ENCODE measurements at regions not wholly inside any gene's neighbourhood (a gene's known extent, or its start where the extent isn't known, plus 50 kb on each side); places are given as distances from the start of the nearest gene placed in this dataset.

DNA sequence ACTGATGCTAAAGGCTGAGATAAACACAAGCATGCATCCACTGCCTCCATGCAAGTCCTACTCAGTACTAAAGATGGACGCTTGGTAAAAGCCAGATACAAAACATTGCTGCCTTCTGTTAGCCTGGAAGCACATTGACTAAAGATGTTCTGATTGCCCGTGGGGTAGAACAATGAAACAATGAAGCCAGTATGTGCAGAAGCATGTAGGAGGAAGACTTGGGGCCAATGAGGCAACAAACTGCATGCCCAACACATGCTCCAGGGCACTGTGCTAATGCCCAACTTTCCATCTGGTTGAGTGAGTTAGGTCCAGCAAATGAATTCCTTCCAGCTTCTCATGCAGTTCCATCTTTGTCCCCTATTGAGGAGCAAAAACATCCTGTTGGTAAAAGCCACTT is 1245.5 kb downstream of the GATA3 start:
- ChIA-PET CTCF (no interaction called here), RAD21 (ENCODE audit: low non-redundant PET in 1 of 2, low total read pairs in 2 of 2, uncharacterized antibody in 2 of 2, unreplicated experiment in 2 of 2) (no interaction called here), POLR2A (no interaction called here)
- no peak overlapping the region for H3K9ac ChIP-seq (ENCODE audit: low read length)
- H3K9me3 ChIP-seq (ENCODE audit: control insufficient read depth in 1 of 2, insufficient read depth in 1 of 2, low read depth in 1 of 2, low read length in 2 of 2), result no peaks in the 10 kb centered on the region
- no peaks in the 10 kb centered on the region for H3K27me3 ChIP-seq (ENCODE audit: insufficient read depth, low read length)
- H3K4me2 ChIP-seq (ENCODE audit: low read length), result no peak overlapping the region
- BruUV-seq (replicated peaks), result no TSS peak
- TF ChIP-seq EZH2phosphoT487 (IDR thresholded peaks at IDR 0.05; ENCODE audit: borderline replicate concordance) (no peak), POLR2A (IDR thresholded peaks at IDR 0.05; ENCODE audit: borderline replicate concordance, extremely low read depth, insufficient read depth, insufficient read length) (no peak)
- TF ChIP-seq, protein P1, sequence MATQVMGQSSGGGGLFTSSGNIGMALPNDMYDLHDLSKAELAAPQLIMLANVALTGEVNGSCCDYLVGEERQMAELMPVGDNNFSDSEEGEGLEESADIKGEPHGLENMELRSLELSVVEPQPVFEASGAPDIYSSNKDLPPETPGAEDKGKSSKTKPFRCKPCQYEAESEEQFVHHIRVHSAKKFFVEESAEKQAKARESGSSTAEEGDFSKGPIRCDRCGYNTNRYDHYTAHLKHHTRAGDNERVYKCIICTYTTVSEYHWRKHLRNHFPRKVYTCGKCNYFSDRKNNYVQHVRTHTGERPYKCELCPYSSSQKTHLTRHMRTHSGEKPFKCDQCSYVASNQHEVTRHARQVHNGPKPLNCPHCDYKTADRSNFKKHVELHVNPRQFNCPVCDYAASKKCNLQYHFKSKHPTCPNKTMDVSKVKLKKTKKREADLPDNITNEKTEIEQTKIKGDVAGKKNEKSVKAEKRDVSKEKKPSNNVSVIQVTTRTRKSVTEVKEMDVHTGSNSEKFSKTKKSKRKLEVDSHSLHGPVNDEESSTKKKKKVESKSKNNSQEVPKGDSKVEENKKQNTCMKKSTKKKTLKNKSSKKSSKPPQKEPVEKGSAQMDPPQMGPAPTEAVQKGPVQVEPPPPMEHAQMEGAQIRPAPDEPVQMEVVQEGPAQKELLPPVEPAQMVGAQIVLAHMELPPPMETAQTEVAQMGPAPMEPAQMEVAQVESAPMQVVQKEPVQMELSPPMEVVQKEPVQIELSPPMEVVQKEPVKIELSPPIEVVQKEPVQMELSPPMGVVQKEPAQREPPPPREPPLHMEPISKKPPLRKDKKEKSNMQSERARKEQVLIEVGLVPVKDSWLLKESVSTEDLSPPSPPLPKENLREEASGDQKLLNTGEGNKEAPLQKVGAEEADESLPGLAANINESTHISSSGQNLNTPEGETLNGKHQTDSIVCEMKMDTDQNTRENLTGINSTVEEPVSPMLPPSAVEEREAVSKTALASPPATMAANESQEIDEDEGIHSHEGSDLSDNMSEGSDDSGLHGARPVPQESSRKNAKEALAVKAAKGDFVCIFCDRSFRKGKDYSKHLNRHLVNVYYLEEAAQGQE (IDR thresholded peaks at IDR 0.05; ENCODE audit: low read depth), result no peak
- no peak overlapping the region for H2AFZ ChIP-seq (ENCODE audit: low read depth, low read length, poor library complexity, severe bottlenecking)
- no peaks in the 10 kb centered on the region for H4K20me1 ChIP-seq (ENCODE audit: insufficient read depth)
- no peak overlapping the region for H3K27ac ChIP-seq (ENCODE audit: low read depth, low read length)
- DNase-seq (ENCODE audit: low read depth, low spot score) (no peak), ATAC-seq (no peak)
- no peaks in the 10 kb centered on the region for H3K9me2 ChIP-seq (ENCODE audit: insufficient read depth)
- H3K79me2 ChIP-seq (ENCODE audit: insufficient read depth, low read length), result no peaks in the 10 kb centered on the region
- no peaks in the 10 kb centered on the region for H3K36me3 ChIP-seq (ENCODE audit: control insufficient read depth in 1 of 2, insufficient read depth in 2 of 2, low read length in 2 of 2)
- no peak overlapping the region for H3K4me3 ChIP-seq (replicated peaks in 1 of 2; ENCODE audit: low read depth in 1 of 2, low read length in 2 of 2)
- intact Hi-C loops (cut with micrococcal nuclease), result loop anchor here (10.0 kb wide), 1 partner anchor 1615 kb away; no protein-coding TSS in a partner anchor
- H3K4me1 ChIP-seq (ENCODE audit: control insufficient read depth in 1 of 2, insufficient read depth in 2 of 2, low read length in 2 of 2), result no peaks in the 10 kb centered on the region

GRCh38 chr10:9301148-9301547 is 1246.7 kb downstream of the GATA3 start:
- TF ChIP-seq RAD21 (IDR thresholded peaks at IDR 0.05; ENCODE audit: low read depth) (peak; percentile 29; the same call in 1 of the 2 replicates), FOSL1 (IDR thresholded peaks at IDR 0.05; ENCODE audit: low read depth) (no peak), YY1 (IDR thresholded peaks at IDR 0.05; ENCODE audit: extremely low read depth, insufficient replicate concordance, low read depth, low read length) (no peak), SRF (IDR thresholded peaks at IDR 0.05; ENCODE audit: low read depth) (no peak)
- TF ChIP-seq, protein P2, sequence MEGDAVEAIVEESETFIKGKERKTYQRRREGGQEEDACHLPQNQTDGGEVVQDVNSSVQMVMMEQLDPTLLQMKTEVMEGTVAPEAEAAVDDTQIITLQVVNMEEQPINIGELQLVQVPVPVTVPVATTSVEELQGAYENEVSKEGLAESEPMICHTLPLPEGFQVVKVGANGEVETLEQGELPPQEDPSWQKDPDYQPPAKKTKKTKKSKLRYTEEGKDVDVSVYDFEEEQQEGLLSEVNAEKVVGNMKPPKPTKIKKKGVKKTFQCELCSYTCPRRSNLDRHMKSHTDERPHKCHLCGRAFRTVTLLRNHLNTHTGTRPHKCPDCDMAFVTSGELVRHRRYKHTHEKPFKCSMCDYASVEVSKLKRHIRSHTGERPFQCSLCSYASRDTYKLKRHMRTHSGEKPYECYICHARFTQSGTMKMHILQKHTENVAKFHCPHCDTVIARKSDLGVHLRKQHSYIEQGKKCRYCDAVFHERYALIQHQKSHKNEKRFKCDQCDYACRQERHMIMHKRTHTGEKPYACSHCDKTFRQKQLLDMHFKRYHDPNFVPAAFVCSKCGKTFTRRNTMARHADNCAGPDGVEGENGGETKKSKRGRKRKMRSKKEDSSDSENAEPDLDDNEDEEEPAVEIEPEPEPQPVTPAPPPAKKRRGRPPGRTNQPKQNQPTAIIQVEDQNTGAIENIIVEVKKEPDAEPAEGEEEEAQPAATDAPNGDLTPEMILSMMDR (IDR thresholded peaks at IDR 0.05 in 2 of 3, conservative IDR thresholded peaks at IDR 0.05 in 1 of 3; ENCODE audit: borderline replicate concordance in 1 of 3, insufficient read depth in 1 of 3, low read depth in 2 of 3, low read length in 2 of 3), result 0 out of 6 replicates have a peak, but pooled peaks of 2 of the 3 experiments have one; percentile 6 to 22
- Histone ChIP-seq H4K20me1 (ENCODE audit: insufficient read depth) (no peaks in the 10 kb centered on the region), H3K9me3 (ENCODE audit: control insufficient read depth in 1 of 2, insufficient read depth in 1 of 2, low read depth in 1 of 2, low read length in 2 of 2) (no peaks in the 10 kb centered on the region), H3K27me3 (ENCODE audit: insufficient read depth, low read length) (no peaks in the 10 kb centered on the region), H3K9me2 (ENCODE audit: insufficient read depth) (no peaks in the 10 kb centered on the region), H3K4me2 (ENCODE audit: low read length) (no peak overlapping the region), H3K79me2 (ENCODE audit: insufficient read depth, low read length) (no peaks in the 10 kb centered on the region), H3K9ac (ENCODE audit: low read length) (no peak overlapping the region), H3K36me3 (ENCODE audit: control insufficient read depth in 1 of 2, insufficient read depth in 2 of 2, low read length in 2 of 2) (no peaks in the 10 kb centered on the region), H3K4me1 (ENCODE audit: control insufficient read depth in 1 of 2, insufficient read depth in 2 of 2, low read length in 2 of 2) (no peaks in the 10 kb centered on the region), H3K27ac (ENCODE audit: low read depth, low read length) (no peak overlapping the region), H2AFZ (ENCODE audit: low read depth, low read length, poor library complexity, severe bottlenecking) (no peak overlapping the region), H3K4me3 (replicated peaks in 1 of 2; ENCODE audit: low read depth in 1 of 2, low read length in 2 of 2) (no peak overlapping the region)
- RAD21 ChIA-PET (ENCODE audit: low non-redundant PET in 1 of 2, low total read pairs in 2 of 2, uncharacterized antibody in 2 of 2, unreplicated experiment in 2 of 2), result no interaction called here
- CTCF ChIA-PET, result no interaction called here
- BruUV-seq (replicated peaks), result no TSS peak
- DNase-seq (ENCODE audit: low read depth, low spot score) (no peak), ATAC-seq (no peak)
- POLR2A ChIA-PET, result no interaction called here
- intact Hi-C loops (cut with micrococcal nuclease), result loop anchor here (10.0 kb wide), 1 partner anchor 1616 kb away; no protein-coding TSS in a partner anchor

All from HCT116 (cell line).